H9 (cell line): ENCODE measurements at regions not wholly inside any gene's neighbourhood (a gene's known extent, or its start where the extent isn't known, plus 50 kb on each side); places are given as distances from the start of the nearest gene placed in this dataset.

ENCODE experiments used
- DNase-seq: peaks from one replicate; pipeline ENCODE4 v3.0.0-alpha.2; 2017
- H2AFZ ChIP-seq: one replicate; pipeline ENCODE4 v1.6.1; 2013; ENCODE audit warnings: mild to moderate bottlenecking, low read length, control low read depth, moderate library complexity
- H2AK5ac ChIP-seq: 2 replicates; pipeline ENCODE4 v1.6.1; 2013; ENCODE audit warnings: low read length, control low read depth, mixed read lengths; ENCODE audit not compliant: insufficient read length
- H2BK120ac ChIP-seq: one replicate; pipeline ENCODE4 v1.6.1; 2013; ENCODE audit warnings: low read depth, mild to moderate bottlenecking, low read length, control low read depth, inconsistent platforms; ENCODE audit not compliant: poor library complexity, severe bottlenecking
- H2BK12ac ChIP-seq: 2 replicates; pipeline ENCODE4 v1.6.1; 2013; ENCODE audit warnings: low read length, control low read depth, mixed read lengths, low read depth; ENCODE audit not compliant: insufficient read length
- H2BK15ac ChIP-seq: 2 replicates; pipeline ENCODE4 v1.6.1; 2013; ENCODE audit warnings: low read depth, low read length, control low read depth
- H2BK20ac ChIP-seq: one replicate; pipeline ENCODE4 v1.6.1; 2013; ENCODE audit warnings: low read depth, mild to moderate bottlenecking, low read length, control low read depth, inconsistent platforms; ENCODE audit not compliant: poor library complexity, severe bottlenecking
- H2BK5ac ChIP-seq: 2 replicates; pipeline ENCODE4 v1.6.1; 2013; ENCODE audit warnings: low read length, control low read depth, mixed read lengths; ENCODE audit not compliant: insufficient read length
- H3K14ac ChIP-seq: 2 replicates; pipeline ENCODE4 v1.6.1; 2013; ENCODE audit warnings: low read length, control low read depth; ENCODE audit not compliant: insufficient read depth
- H3K18ac ChIP-seq: 2 replicates; pipeline ENCODE4 v1.6.1; 2013; ENCODE audit warnings: low read depth, mild to moderate bottlenecking, mixed read lengths, low read length, control low read depth; ENCODE audit not compliant: insufficient read length
- H3K23ac ChIP-seq: 2 replicates; pipeline ENCODE4 v1.6.1; 2013; ENCODE audit warnings: low read length, control low read depth, mixed read lengths, low read depth; ENCODE audit not compliant: insufficient read length
- H3K23me2 ChIP-seq: 2 replicates; pipeline ENCODE4 v1.6.1; 2013; ENCODE audit warnings: low read depth, mild to moderate bottlenecking, mixed read lengths, low read length, control low read depth; ENCODE audit not compliant: insufficient read length, poor library complexity, severe bottlenecking
- H3K27ac ChIP-seq: 2 replicates; pipeline ENCODE4 v1.5.1; 2013; ENCODE audit warnings: low read length, control low read depth, mixed read lengths, low read depth; ENCODE audit not compliant: insufficient read length
- H3K27me3 ChIP-seq: 2 replicates; pipeline ENCODE4 v1.6.1; 2013; ENCODE audit warnings: low read length, control low read depth, inconsistent platforms; ENCODE audit not compliant: insufficient read depth
- H3K4ac ChIP-seq: 2 replicates; pipeline ENCODE4 v1.6.1; 2013; ENCODE audit warnings: low read depth, mild to moderate bottlenecking, control low read depth, inconsistent platforms, low read length, moderate library complexity
- H3K4me1 ChIP-seq: 2 replicates; pipeline ENCODE4 v1.6.1; 2013; ENCODE audit warnings: low read length, control low read depth, inconsistent platforms; ENCODE audit not compliant: insufficient read depth
- H3K4me2 ChIP-seq: 2 replicates; pipeline ENCODE4 v1.6.1; 2013; ENCODE audit warnings: low read length, control low read depth, mixed read lengths; ENCODE audit not compliant: insufficient read length, insufficient read depth
- H3K56ac ChIP-seq: 2 replicates; pipeline ENCODE4 v1.6.1; 2013; ENCODE audit warnings: low read depth, mild to moderate bottlenecking, mixed read lengths, low read length, control low read depth; ENCODE audit not compliant: insufficient read length
- H3K79me1 ChIP-seq: 2 replicates; pipeline ENCODE4 v1.6.1; 2013; ENCODE audit warnings: low read depth, mild to moderate bottlenecking, moderate library complexity, low read length, control low read depth, inconsistent platforms; ENCODE audit not compliant: insufficient read depth, poor library complexity, severe bottlenecking
- H3K79me2 ChIP-seq: 2 replicates; pipeline ENCODE4 v1.6.1; 2013; ENCODE audit warnings: low read length, control low read depth, inconsistent platforms; ENCODE audit not compliant: insufficient read depth
- H3K9ac ChIP-seq: 2 replicates; pipeline ENCODE4 v1.6.1; 2013; ENCODE audit warnings: low read length, control low read depth, mixed read lengths; ENCODE audit not compliant: insufficient read length; ENCODE audit errors: extremely low read depth
- H3K9me3 ChIP-seq: one replicate; pipeline ENCODE4 v1.6.1; 2013; ENCODE audit warnings: low read depth, low read length, inconsistent platforms; ENCODE audit not compliant: control insufficient read depth
- H3T11ph ChIP-seq: one replicate; pipeline ENCODE4 v1.6.1; 2013; ENCODE audit warnings: mild to moderate bottlenecking, low read length, control low read depth, inconsistent platforms
- H4K20me1 ChIP-seq: one replicate; pipeline ENCODE4 v1.6.1; 2013; ENCODE audit not compliant: control insufficient read depth, insufficient read length, insufficient read depth
- H4K5ac ChIP-seq: 2 replicates; pipeline ENCODE4 v1.6.1; 2013; ENCODE audit warnings: low read depth, mild to moderate bottlenecking, mixed read lengths, low read length, control low read depth; ENCODE audit not compliant: insufficient read length
- H4K8ac ChIP-seq: replicated peaks from 2 replicates; pipeline ENCODE4 v1.6.1; 2013; ENCODE audit warnings: low read length, control low read depth, mixed read lengths, low read depth; ENCODE audit not compliant: insufficient read length
- H4K91ac ChIP-seq: 2 replicates; pipeline ENCODE4 v1.6.1; 2013; ENCODE audit warnings: low read depth, mild to moderate bottlenecking, moderate library complexity, mixed read lengths, low read length, control low read depth; ENCODE audit not compliant: insufficient read length
- H3K27ac Mint-ChIP-seq, 3 experiments: 2 replicates in 2 of 3; 3 replicates in 1 of 3; pipeline ENCODE4 v1.8.0; 2020 to 2021; ENCODE audit warnings: mixed read lengths in 3 of 3, mild to moderate bottlenecking in 1 of 3, moderate library complexity in 1 of 3
- H3K27me3 Mint-ChIP-seq: 2 replicates; pipeline ENCODE4 v1.8.0; 2021; ENCODE audit warnings: low read depth, mild to moderate bottlenecking, moderate library complexity, mixed read lengths
- H3K36me3 Mint-ChIP-seq, 3 experiments: 2 replicates in 2 of 3; 3 replicates in 1 of 3; pipeline ENCODE4 v1.8.0; 2020 to 2021; ENCODE audit warnings: low read depth in 3 of 3, mixed read lengths in 3 of 3; ENCODE audit not compliant: insufficient read depth in 1 of 3
- H3K4me1 Mint-ChIP-seq, 2 experiments: 2 replicates each; pipeline ENCODE4 v1.8.0; 2020; ENCODE audit warnings: mixed read lengths in 2 of 2
- H3K4me3 Mint-ChIP-seq, 2 experiments: 2 replicates in 1 of 2; 3 replicates in 1 of 2; pipeline ENCODE4 v1.8.0; 2020 to 2021; ENCODE audit warnings: mild to moderate bottlenecking in 2 of 2, mixed read lengths in 2 of 2, moderate library complexity in 1 of 2
- H3K9me3 Mint-ChIP-seq, 2 experiments: 2 replicates in 1 of 2; 3 replicates in 1 of 2; pipeline ENCODE4 v1.8.0; 2020; ENCODE audit warnings: mild to moderate bottlenecking in 2 of 2, mixed read lengths in 2 of 2, moderate library complexity in 1 of 2
- CTCF ChIP-seq: fragments of 200-600 bp; sonication (generic); conservative IDR thresholded peaks from 3 replicates; pipeline ENCODE4 v1.8.0; 2021; ENCODE audit warnings: antibody characterized with exemption, mild to moderate bottlenecking
- WGBS: extraction: QIAGEN DNeasy Blood & Tissue Kit; methylation state at CpG from one replicate; pipeline ENCODE4 v1.1.7; 2013; ENCODE audit warnings: missing lambda C conversion rate, low lambda C conversion rate, mixed read lengths; ENCODE audit not compliant: insufficient read length; ENCODE audit errors: extremely low coverage; 5-methylcytosine and 5-hydroxymethylcytosine counted together

- Histone ChIP-seq H2BK20ac (no peak overlapping the region), H3K14ac (no peak overlapping the region), H2BK5ac (no peak overlapping the region), H4K8ac (no peak overlapping the region), H2BK12ac (no peak overlapping the region), H3K23me2 (no peaks in the 10 kb centered on the region), H3K9me3 (no peaks in the 10 kb centered on the region), H3T11ph (no peak overlapping the region), H3K4ac (no peak overlapping the region), H4K5ac (no peak overlapping the region), H3K18ac (no peak overlapping the region), H3K27ac (no peak overlapping the region), H3K4me2 (no peak overlapping the region), H3K23ac (no peak overlapping the region), H3K27me3 (no peaks in the 10 kb centered on the region), H2BK15ac (no peak overlapping the region), H4K20me1 (peaks cover 5% of the 10 kb centered on the region), H3K79me1 (no peaks in the 10 kb centered on the region), H2AFZ (no peak overlapping the region), H3K79me2 (no peaks in the 10 kb centered on the region), H4K91ac (no peak overlapping the region), H2AK5ac (no peak overlapping the region), H2BK120ac (no peak overlapping the region), H3K56ac (no peak overlapping the region), H3K4me1 (no peaks in the 10 kb centered on the region), H3K9ac (no peak overlapping the region)
- no peak for TF ChIP-seq CTCF
- Mint-ChIP-seq H3K36me3 (no peaks in the 10 kb centered on the region), H3K4me3 (no peak overlapping the region), H3K9me3 (no peaks in the 10 kb centered on the region; a peak in 1 of 5 replicates), H3K27me3 (no peaks in the 10 kb centered on the region; the same call in 1 of the 2 replicates), H3K27ac (no peak overlapping the region), H3K4me1 (peaks cover 0 to 5% of the 10 kb centered on the region in 2 experiments; a peak in 2 of 4 replicates)
- DNase-seq = peak; percentile 66
- WGBS = no CpG with 5 or more reads among the region's 6 CpGs
Observed at GRCh38 chr20:48523191-48523995, 304.4 kb downstream of the PREX1 start.
